DOHH2 (cell line): ENCODE measurements at regions not wholly inside any gene's neighbourhood (a gene's known extent, or its start where the extent isn't known, plus 50 kb on each side); places are given as distances from the start of the nearest gene placed in this dataset.

Experiments
- CTCF ChIP-seq: fragments of 200-600 bp; sonication (generic); IDR thresholded peaks from one replicate; pipeline ENCODE4 v1.5.1; 2014; ENCODE audit warnings: antibody characterized with exemption, mild to moderate bottlenecking, low read depth, low read length; ENCODE audit not compliant: poor library complexity, severe bottlenecking
- EZH2phosphoT487 ChIP-seq: fragments of 200-600 bp; sonication (generic); IDR thresholded peaks from 2 replicates; pipeline ENCODE4 v1.6.1; 2017; ENCODE audit warnings: borderline replicate concordance, mild to moderate bottlenecking, antibody characterized with exemption, low read length, moderate library complexity, mixed read lengths

GRCh38 chr20:61125076-61125475 is 127.0 kb upstream of the CDH4 start:
- TF ChIP-seq CTCF: no peak
- TF ChIP-seq EZH2phosphoT487: no peak
